ENCODE measurements at regions not wholly inside any gene's neighbourhood (a gene's known extent, or its start where the extent isn't known, plus 50 kb on each side); places are given as distances from the start of the nearest gene placed in this dataset.

- no peak overlapping the region for H3K4me3 ChIP-seq (ENCODE audit: low read depth, low read length)
Measured at GRCh38 chr2:129236601-129237000, 742.9 kb upstream of the RAB6C start.

DNA sequence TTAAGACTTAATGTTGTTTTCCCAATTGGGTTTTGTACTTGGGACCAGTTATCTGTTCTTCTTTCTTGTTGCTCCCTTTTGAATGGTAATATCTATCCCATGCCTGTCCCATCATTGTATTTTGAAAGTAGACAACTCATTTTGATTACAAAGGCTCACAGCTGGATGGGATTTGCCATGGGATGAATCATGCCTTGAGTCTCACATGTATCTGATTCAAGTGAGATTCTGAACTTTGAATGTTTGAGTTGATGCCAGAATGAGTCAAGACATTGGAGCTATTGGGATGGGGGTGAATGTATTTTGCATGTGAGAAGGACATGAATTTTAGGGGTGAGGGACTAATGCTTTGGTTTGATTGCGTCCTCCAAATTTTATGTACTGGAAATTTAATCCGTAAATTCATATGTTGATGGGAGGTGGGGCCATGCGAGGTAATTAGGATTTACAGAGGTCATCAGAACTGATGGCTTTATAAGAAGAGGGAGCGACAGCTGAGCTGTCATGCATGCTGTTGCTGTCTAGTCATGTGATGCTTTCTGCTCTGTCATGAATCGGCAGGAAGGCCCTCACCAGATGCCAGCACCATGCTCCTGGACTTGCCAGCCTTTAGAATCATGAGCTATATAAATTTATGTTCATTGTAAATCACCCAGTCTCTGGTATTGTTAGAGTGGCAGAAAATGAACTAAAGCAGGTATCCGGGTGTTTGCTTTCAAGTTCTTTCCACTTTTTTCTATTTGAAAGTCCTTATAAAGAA is 741.3 kb upstream of the RAB6C start:
- no peak overlapping the region for H3K4me3 ChIP-seq (ENCODE audit: low read depth, low read length)

DNA sequence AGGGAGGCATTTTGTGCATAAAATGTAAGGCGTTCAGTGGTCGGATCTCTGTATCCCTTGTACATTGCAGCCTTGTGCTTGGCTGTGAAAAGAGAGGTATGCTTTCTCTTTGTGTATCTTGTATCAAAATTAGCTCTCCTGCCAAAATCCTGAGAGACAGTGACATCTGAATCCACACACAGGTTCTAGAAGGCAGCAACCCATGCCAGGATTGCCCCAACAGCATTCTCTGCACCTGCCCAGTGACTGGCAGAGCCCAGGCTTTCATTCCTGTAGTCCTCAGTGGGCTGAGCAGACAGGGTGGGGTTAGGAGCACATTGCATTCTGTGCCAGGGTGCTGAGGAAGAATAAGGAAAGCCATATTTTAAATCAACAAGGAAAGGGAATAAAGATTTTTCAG is 740.3 kb upstream of the RAB6C start:
- no peak overlapping the region for H3K4me3 ChIP-seq (ENCODE audit: low read depth, low read length)

- H3K4me3 ChIP-seq (ENCODE audit: low read depth, low read length), result no peak overlapping the region
Measured at GRCh38 chr2:129240061-129240460, 739.4 kb upstream of the RAB6C start.

- H3K4me3 ChIP-seq (ENCODE audit: low read depth, low read length), result no peak overlapping the region
Measured at GRCh38 chr2:129242269-129242668, 737.2 kb upstream of the RAB6C start.

- H3K4me3 ChIP-seq (ENCODE audit: low read depth, low read length), result no peak overlapping the region
Measured at GRCh38 chr2:129247751-129248150, 731.7 kb upstream of the RAB6C start.

DNA sequence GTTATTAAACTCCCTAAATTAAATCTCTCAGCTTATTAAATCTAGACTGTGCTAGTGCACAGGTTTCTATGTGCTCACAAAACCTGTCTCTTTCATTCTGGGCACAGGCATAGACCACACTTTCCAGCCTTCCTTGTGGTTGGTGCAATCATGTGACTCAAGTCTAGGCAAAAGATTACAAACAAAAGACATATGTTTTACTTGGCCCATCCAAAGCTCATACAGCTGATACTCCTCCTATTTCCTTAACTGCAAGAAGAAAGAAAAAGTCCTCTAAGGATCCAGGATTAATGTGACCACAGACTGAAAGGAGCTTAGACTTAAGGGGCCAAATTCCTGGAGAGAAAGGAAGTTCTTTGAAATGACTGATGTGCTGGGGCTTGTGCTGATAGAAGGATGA is 731.3 kb upstream of the RAB6C start:
- H3K4me3 ChIP-seq (ENCODE audit: low read depth, low read length), result no peak overlapping the region

- no peak overlapping the region for H3K4me3 ChIP-seq (ENCODE audit: low read depth, low read length)
Measured at GRCh38 chr2:129252781-129253460, 726.5 kb upstream of the RAB6C start.

- no peak overlapping the region for H3K4me3 ChIP-seq (ENCODE audit: low read depth, low read length)
Measured at GRCh38 chr2:129253461-129253812, 726.0 kb upstream of the RAB6C start.

GRCh38 chr2:129254718-129255117 is 724.7 kb upstream of the RAB6C start:
- H3K4me3 ChIP-seq (ENCODE audit: low read depth, low read length), result no peak overlapping the region

DNA sequence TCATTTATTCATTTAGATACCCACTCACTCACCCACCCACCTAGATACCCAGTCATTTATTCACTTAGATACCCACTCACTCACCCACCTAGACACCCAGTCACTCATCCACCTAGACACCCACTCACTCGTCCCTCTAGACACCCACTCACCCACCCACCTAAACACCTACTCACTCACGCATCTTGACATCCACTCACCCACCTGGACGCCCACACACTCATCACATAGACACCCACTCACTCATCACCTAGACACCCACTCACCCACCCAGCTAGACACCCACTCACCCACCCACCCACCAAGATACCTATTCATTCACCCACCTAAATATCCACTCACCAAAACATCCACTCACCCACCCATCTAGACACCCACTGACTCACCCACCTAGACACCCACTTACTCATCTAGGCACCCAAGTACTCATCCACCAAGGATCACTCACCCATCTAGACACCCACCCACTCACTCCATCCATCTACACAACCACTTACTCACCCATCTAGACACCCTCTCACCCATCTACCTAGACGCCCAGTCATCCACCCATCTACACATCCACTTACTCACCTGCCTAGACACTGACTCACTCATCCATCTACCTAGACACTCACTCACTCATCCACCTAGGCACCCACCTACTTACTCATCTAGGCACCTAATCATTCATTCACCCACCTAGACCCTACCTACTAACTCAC is 723.7 kb upstream of the RAB6C start:
- H3K4me3 ChIP-seq (ENCODE audit: low read depth, low read length), result no peak overlapping the region

- no peak overlapping the region for H3K4me3 ChIP-seq (ENCODE audit: low read depth, low read length)
Measured at GRCh38 chr2:129256642-129257041, 722.8 kb upstream of the RAB6C start.

GRCh38 chr2:129262934-129263333 is 716.5 kb upstream of the RAB6C start:
- H3K4me3 ChIP-seq (ENCODE audit: low read depth, low read length), result no peak overlapping the region

DNA sequence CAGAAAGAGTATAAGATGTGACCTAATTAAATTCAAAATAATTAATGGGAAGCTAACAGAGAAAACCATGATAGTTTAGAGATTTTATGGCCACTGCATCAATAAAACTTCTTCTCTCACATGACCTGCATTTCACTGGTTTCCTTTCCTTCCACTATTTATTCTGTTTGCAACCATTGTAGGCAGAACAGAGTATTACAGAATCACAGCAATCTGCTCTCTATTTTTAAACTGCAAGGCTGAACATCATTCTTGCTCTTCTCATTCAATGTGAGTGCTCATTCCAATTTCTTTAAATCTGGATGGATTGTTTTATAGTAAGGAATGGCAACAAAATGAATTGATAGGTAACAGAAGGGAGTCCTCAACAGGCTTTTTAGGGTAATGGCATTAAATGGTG is 715.5 kb upstream of the RAB6C start:
- H3K4me3 ChIP-seq (ENCODE audit: low read depth, low read length), result no peak overlapping the region

DNA sequence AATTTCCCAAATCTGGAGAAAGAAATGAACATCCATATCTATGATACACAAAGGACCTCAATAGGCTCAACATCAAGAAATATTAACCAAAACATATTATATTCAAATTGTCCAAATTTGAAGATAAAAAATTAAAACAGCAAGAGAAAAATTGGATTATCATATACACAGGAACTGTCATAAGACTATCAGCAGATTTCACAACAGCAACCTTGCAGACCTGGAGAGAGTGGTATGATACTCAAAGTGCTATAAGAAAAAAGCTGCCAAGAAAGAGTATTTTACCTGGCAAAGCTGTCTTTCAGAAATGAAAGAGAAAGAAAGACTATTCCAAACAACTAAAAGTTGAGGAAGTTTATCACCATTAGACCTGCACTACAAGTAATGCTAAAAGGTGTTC is 711.9 kb upstream of the RAB6C start:
- H3K4me3 ChIP-seq (ENCODE audit: low read depth, low read length), result no peak overlapping the region

- H3K4me3 ChIP-seq (ENCODE audit: low read depth, low read length), result no peak overlapping the region
Measured at GRCh38 chr2:129273266-129274037, 706.0 kb upstream of the RAB6C start.

- H3K4me3 ChIP-seq (ENCODE audit: low read depth, low read length), result no peak overlapping the region
Measured at GRCh38 chr2:129274038-129274415, 705.4 kb upstream of the RAB6C start.

DNA sequence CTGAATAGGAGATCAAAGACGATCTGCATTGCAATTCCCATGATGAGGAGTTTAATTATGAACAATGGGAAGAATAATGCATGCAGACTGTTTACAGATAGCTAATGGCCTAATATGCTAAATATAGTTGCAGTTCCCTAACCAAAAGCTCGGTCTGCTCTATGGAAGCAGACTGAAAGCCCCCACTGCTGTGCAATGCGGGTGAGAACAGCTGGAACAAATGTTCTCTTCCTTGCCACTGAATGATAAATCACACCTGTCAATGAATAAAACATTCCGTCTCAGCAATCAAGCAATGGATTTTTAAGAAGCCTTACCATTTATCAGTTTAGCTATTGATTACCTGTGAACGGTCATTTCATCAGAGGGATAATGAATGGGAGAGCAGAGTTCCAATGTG is 704.5 kb upstream of the RAB6C start:
- no peak overlapping the region for H3K4me3 ChIP-seq (ENCODE audit: low read depth, low read length)

DNA sequence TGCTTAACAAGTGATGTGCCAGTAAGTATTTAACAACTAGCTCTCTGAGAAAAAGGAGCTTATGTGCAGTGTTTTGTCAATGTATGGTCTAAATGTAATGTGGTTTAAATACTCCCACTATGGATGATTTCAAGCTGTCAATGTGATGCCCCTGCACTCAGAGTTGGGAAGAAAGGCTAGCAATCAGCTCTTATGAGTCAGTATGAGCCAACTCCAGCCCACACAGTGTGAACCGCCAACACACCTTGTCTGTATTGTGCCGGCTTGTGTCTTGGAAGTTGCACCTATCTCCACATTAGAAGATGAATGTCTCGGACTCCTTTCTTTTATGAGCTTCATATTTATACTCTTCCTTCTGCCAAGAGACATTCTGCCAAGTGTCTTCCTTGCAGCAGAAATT is 703.8 kb upstream of the RAB6C start:
- H3K4me3 ChIP-seq (ENCODE audit: low read depth, low read length), result no peak overlapping the region

GRCh38 chr2:129276978-129277584 is 702.4 kb upstream of the RAB6C start:
- no peak overlapping the region for H3K4me3 ChIP-seq (ENCODE audit: low read depth, low read length)

- H3K4me3 ChIP-seq (ENCODE audit: low read depth, low read length), result no peak overlapping the region
Measured at GRCh38 chr2:129277585-129277981, 701.9 kb upstream of the RAB6C start.

All from iPS-11a (cell line).